ENCODE measurements at regions not wholly inside any gene's neighbourhood (a gene's known extent, or its start where the extent isn't known, plus 50 kb on each side); places are given as distances from the start of the nearest gene placed in this dataset.

DNA sequence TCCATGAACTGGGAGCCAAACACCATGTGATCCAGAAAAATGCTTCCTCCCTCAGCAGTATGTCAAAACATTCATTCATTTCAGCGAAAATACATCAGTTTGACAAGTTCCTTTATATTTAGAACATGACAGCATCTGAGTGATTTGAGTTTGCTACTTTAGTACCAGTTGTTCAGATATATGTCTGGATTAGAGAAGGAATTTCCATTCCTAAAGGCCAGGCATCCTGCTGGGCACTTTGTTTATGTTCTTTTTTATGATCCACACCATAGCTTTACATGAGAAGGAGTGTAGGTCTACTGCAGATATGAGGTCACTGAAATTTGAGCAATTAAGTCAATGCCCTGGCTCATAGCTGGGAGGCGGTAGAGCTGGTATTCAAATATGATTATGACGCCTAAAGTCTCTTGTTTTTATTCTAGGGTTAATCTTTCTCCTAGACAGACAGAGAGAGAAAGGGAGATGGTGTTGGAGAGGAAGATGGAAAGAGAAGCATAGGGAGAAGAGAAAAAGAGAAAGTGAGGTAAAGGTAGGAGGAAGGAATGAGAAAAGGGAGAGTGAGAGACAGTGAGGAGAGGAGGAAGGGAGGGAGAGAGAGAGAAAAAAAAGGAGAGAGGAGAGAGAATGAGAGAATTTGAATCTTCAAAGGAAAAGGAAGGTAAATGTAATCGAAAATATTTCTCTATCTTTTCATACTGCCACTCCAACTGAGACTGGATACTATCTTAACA, 839.5 kb upstream of the FANCL start (continued):
- TF ChIP-seq POLR2A (IDR thresholded peaks at IDR 0.05; ENCODE audit: control extremely low read depth in 1 of 2, low read depth in 2 of 2, low read length in 2 of 2) (no peak), CHD1 (IDR thresholded peaks at IDR 0.05; ENCODE audit: low read depth, low read length) (no peak), TAF7 (optimal IDR thresholded peaks at IDR 0.05; ENCODE audit: borderline replicate concordance, low read depth, low read length) (no peak)
